WTC11 (cell line): ENCODE measurements at regions not wholly inside any gene's neighbourhood (a gene's known extent, or its start where the extent isn't known, plus 50 kb on each side); places are given as distances from the start of the nearest gene placed in this dataset.

Experiments used
- ATAC-seq: fragments of 200-7000 bp; cut with Tn5 transposase; 2 replicates; pipeline ENCODE4 v1.10.0; 2021; ENCODE audit warnings: mild to moderate bottlenecking, moderate library complexity
- CTCF ChIA-PET: fragments of 300-600 bp; sonication (Branson Sonifier 250); formaldehyde crosslinking; loops from one replicate; lab custom pipeline; 2021; ENCODE audit warnings: antibody characterized with exemption; lab: Charles Lee
- POLR2A ChIA-PET: fragments of 350-600 bp; sonication (Branson Sonifier 250); formaldehyde crosslinking; loops from one replicate; lab custom pipeline; 2021; ENCODE audit warnings: antibody characterized with exemption; lab: Charles Lee
- DNase-seq: peaks from one replicate; pipeline ENCODE4 v3.0.0; 2021; ENCODE audit warnings: low spot score
- H3K27ac Mint-ChIP-seq: 2 replicates; pipeline ENCODE4 v1.8.0; 2021; ENCODE audit warnings: mixed read lengths
- H3K27me3 Mint-ChIP-seq: 2 replicates; pipeline ENCODE4 v1.8.0; 2021; ENCODE audit warnings: low read depth, mild to moderate bottlenecking, moderate library complexity, mixed read lengths
- H3K36me3 Mint-ChIP-seq: 2 replicates; pipeline ENCODE4 v1.8.0; 2021; ENCODE audit warnings: mixed read lengths
- H3K4me1 Mint-ChIP-seq: 2 replicates; pipeline ENCODE4 v1.8.0; 2022; ENCODE audit warnings: mixed read lengths
- H3K4me3 Mint-ChIP-seq: 2 replicates; pipeline ENCODE4 v1.8.0; 2021; ENCODE audit warnings: mild to moderate bottlenecking, moderate library complexity, mixed read lengths
- H3K9me3 Mint-ChIP-seq: 2 replicates; pipeline ENCODE4 v1.8.0; 2021; ENCODE audit warnings: mixed read lengths
- EMX1 ChIP-seq: fragments of 250-450 bp; sonication (Bioruptor Pico); IDR thresholded peaks from 2 replicates; pipeline ENCODE4 v1.8.0; 2021; ENCODE audit warnings: mild to moderate bottlenecking
- FOXJ3 ChIP-seq: sonication (generic); formaldehyde crosslinking; IDR thresholded peaks from 2 replicates; pipeline ENCODE4 v1.9.0; 2021; ENCODE audit warnings: missing genetic modification reagents, mild to moderate bottlenecking, borderline replicate concordance
- FOXP1 ChIP-seq: sonication (generic); formaldehyde crosslinking; IDR thresholded peaks from 2 replicates; pipeline ENCODE4 v1.8.0; 2022; ENCODE audit warnings: missing genetic modification reagents, mild to moderate bottlenecking, moderate library complexity, borderline replicate concordance
- JAZF1 ChIP-seq: fragments of 250-450 bp; sonication (Bioruptor Pico); IDR thresholded peaks from 2 replicates; pipeline ENCODE4 v1.9.0; 2021; ENCODE audit warnings: moderate library complexity, mild to moderate bottlenecking, inconsistent platforms
- MYBL2 ChIP-seq: sonication (generic); formaldehyde crosslinking; IDR thresholded peaks from 2 replicates; pipeline ENCODE4 v1.8.1; 2023; ENCODE audit warnings: mild to moderate bottlenecking, moderate library complexity, missing genetic modification reagents
- NFYB ChIP-seq: sonication (generic); formaldehyde crosslinking; conservative IDR thresholded peaks from 2 replicates; pipeline ENCODE4 v1.8.0; 2022; ENCODE audit warnings: low read depth, missing genetic modification reagents
- NR2C2 ChIP-seq: sonication (generic); formaldehyde crosslinking; IDR thresholded peaks from 2 replicates; pipeline ENCODE4 v1.8.0; 2022; ENCODE audit warnings: mild to moderate bottlenecking, missing genetic modification reagents
- PRRX2 ChIP-seq: fragments of 250-450 bp; sonication (Bioruptor Pico); IDR thresholded peaks from 2 replicates; pipeline ENCODE4 v1.8.0; 2021; ENCODE audit warnings: mild to moderate bottlenecking
- RORB ChIP-seq: fragments of 250-450 bp; sonication (Bioruptor Pico); IDR thresholded peaks from 2 replicates; pipeline ENCODE4 v1.9.0; 2021; ENCODE audit warnings: mild to moderate bottlenecking
- SMAD4 ChIP-seq: sonication (generic); formaldehyde crosslinking; IDR thresholded peaks from 2 replicates; pipeline ENCODE4 v1.8.0; 2022; ENCODE audit warnings: mild to moderate bottlenecking, missing genetic modification reagents
- TEAD1 ChIP-seq: sonication (generic); formaldehyde crosslinking; IDR thresholded peaks from 2 replicates; pipeline ENCODE4 v1.8.0; 2022; ENCODE audit warnings: mild to moderate bottlenecking, missing genetic modification reagents
- ZNF232 ChIP-seq: sonication (generic); formaldehyde crosslinking; IDR thresholded peaks from 2 replicates; pipeline ENCODE4 v1.8.0; 2022; ENCODE audit warnings: mild to moderate bottlenecking, missing genetic modification reagents
- ZNF281 ChIP-seq: sonication (generic); formaldehyde crosslinking; IDR thresholded peaks from 2 replicates; pipeline ENCODE4 v1.8.0; 2023; ENCODE audit warnings: mild to moderate bottlenecking, missing genetic modification reagents
- ZNF317 ChIP-seq: sonication (generic); formaldehyde crosslinking; IDR thresholded peaks from 2 replicates; pipeline ENCODE4 v1.8.1; 2023; ENCODE audit warnings: low read depth, mild to moderate bottlenecking, moderate library complexity, missing genetic modification reagents, borderline replicate concordance
- ZNF425 ChIP-seq: fragments of 250-450 bp; sonication (Bioruptor Pico); conservative IDR thresholded peaks from 2 replicates; pipeline ENCODE4 v1.9.0; 2021; ENCODE audit warnings: mild to moderate bottlenecking
- ZSCAN18 ChIP-seq: fragments of 250-450 bp; sonication (Bioruptor Pico); IDR thresholded peaks from 2 replicates; pipeline ENCODE4 v2.1.2; 2022; ENCODE audit warnings: mild to moderate bottlenecking, moderate library complexity
- TF ChIP-seq, protein P1 (sequence below): sonication (generic); formaldehyde crosslinking; IDR thresholded peaks from 2 replicates; pipeline ENCODE4 v1.8.1; 2022; ENCODE audit warnings: mild to moderate bottlenecking, moderate library complexity, missing genetic modification reagents
- TF ChIP-seq, protein P2 (sequence below): sonication (generic); formaldehyde crosslinking; IDR thresholded peaks from 2 replicates; pipeline ENCODE4 v1.8.1; 2022; ENCODE audit warnings: low read depth, mild to moderate bottlenecking, moderate library complexity, missing genetic modification reagents, borderline replicate concordance
- TF ChIP-seq, protein P3 (sequence below): sonication (generic); formaldehyde crosslinking; IDR thresholded peaks from 2 replicates; pipeline ENCODE4 v1.8.0; 2022; ENCODE audit warnings: mild to moderate bottlenecking, missing genetic modification reagents
- TF ChIP-seq, protein P4 (sequence below): sonication (generic); formaldehyde crosslinking; IDR thresholded peaks from 2 replicates; pipeline ENCODE4 v1.8.1; 2023; ENCODE audit warnings: mild to moderate bottlenecking, missing genetic modification reagents, moderate library complexity
- TF ChIP-seq, protein P5 (sequence below): fragments of 250-450 bp; sonication (Bioruptor Pico); IDR thresholded peaks from 2 replicates; pipeline ENCODE4 v1.9.0; 2021; ENCODE audit warnings: mild to moderate bottlenecking

- no peak overlapping the region for H3K27ac Mint-ChIP-seq
- H3K36me3 Mint-ChIP-seq = peaks cover 6% of the 10 kb centered on the region
- POLR2A ChIA-PET = no interaction called here
- DNase-seq (no peak), ATAC-seq (no peak)
- H3K9me3 Mint-ChIP-seq = peaks cover 19% of the 10 kb centered on the region
- CTCF ChIA-PET = no interaction called here
- H3K4me3 Mint-ChIP-seq = no peak overlapping the region
- TF ChIP-seq RORB (no peak), ZSCAN18 (no peak), FOXP1 (CRISPR knock-in tag) (no peak), SMAD4 (CRISPR knock-in tag) (no peak), EMX1 (CRISPR knock-in tag) (no peak), MYBL2 (CRISPR knock-in tag) (no peak), ZNF232 (no peak), ZNF317 (CRISPR knock-in tag) (no peak)
- TF ChIP-seq, protein P1, sequence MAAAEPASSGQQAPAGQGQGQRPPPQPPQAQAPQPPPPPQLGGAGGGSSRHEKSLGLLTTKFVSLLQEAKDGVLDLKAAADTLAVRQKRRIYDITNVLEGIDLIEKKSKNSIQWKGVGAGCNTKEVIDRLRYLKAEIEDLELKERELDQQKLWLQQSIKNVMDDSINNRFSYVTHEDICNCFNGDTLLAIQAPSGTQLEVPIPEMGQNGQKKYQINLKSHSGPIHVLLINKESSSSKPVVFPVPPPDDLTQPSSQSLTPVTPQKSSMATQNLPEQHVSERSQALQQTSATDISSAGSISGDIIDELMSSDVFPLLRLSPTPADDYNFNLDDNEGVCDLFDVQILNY (CRISPR knock-in tag) = no peak
- TF ChIP-seq, protein P2, sequence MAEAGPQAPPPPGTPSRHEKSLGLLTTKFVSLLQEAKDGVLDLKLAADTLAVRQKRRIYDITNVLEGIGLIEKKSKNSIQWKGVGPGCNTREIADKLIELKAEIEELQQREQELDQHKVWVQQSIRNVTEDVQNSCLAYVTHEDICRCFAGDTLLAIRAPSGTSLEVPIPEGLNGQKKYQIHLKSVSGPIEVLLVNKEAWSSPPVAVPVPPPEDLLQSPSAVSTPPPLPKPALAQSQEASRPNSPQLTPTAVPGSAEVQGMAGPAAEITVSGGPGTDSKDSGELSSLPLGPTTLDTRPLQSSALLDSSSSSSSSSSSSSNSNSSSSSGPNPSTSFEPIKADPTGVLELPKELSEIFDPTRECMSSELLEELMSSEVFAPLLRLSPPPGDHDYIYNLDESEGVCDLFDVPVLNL (CRISPR knock-in tag) = no peak
- no peaks in the 10 kb centered on the region for H3K4me1 Mint-ChIP-seq
- H3K27me3 Mint-ChIP-seq = no peaks in the 10 kb centered on the region
Observed at GRCh38 chr21:38927776-38928175, 122.0 kb downstream of the ETS2 start.

- no peak overlapping the region for H3K27ac Mint-ChIP-seq
- ChIA-PET POLR2A (no interaction called here), CTCF (no interaction called here)
- peaks cover 23% of the 10 kb centered on the region for H3K9me3 Mint-ChIP-seq
- H3K4me3 Mint-ChIP-seq = no peak overlapping the region
- ATAC-seq (no peak), DNase-seq (no peak)
- no peaks in the 10 kb centered on the region for H3K27me3 Mint-ChIP-seq
- H3K4me1 Mint-ChIP-seq = no peaks in the 10 kb centered on the region
- peaks cover 6% of the 10 kb centered on the region for H3K36me3 Mint-ChIP-seq
- TF ChIP-seq JAZF1 (CRISPR knock-in tag) (no peak), NFYB (no peak), FOXJ3 (CRISPR knock-in tag) (no peak), ZNF281 (CRISPR knock-in tag) (no peak), NR2C2 (CRISPR knock-in tag) (no peak), ZNF425 (CRISPR knock-in tag) (no peak), TEAD1 (CRISPR knock-in tag) (no peak), PRRX2 (CRISPR knock-in tag) (no peak)
- TF ChIP-seq, protein P3, sequence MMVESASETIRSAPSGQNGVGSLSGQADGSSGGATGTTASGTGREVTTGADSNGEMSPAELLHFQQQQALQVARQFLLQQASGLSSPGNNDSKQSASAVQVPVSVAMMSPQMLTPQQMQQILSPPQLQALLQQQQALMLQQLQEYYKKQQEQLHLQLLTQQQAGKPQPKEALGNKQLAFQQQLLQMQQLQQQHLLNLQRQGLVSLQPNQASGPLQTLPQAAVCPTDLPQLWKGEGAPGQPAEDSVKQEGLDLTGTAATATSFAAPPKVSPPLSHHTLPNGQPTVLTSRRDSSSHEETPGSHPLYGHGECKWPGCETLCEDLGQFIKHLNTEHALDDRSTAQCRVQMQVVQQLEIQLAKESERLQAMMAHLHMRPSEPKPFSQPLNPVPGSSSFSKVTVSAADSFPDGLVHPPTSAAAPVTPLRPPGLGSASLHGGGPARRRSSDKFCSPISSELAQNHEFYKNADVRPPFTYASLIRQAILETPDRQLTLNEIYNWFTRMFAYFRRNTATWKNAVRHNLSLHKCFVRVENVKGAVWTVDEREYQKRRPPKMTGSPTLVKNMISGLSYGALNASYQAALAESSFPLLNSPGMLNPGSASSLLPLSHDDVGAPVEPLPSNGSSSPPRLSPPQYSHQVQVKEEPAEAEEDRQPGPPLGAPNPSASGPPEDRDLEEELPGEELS (CRISPR knock-in tag) = no peak
- TF ChIP-seq, protein P4, sequence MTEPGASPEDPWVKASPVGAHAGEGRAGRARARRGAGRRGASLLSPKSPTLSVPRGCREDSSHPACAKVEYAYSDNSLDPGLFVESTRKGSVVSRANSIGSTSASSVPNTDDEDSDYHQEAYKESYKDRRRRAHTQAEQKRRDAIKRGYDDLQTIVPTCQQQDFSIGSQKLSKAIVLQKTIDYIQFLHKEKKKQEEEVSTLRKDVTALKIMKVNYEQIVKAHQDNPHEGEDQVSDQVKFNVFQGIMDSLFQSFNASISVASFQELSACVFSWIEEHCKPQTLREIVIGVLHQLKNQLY = no peak
- TF ChIP-seq, protein P5, sequence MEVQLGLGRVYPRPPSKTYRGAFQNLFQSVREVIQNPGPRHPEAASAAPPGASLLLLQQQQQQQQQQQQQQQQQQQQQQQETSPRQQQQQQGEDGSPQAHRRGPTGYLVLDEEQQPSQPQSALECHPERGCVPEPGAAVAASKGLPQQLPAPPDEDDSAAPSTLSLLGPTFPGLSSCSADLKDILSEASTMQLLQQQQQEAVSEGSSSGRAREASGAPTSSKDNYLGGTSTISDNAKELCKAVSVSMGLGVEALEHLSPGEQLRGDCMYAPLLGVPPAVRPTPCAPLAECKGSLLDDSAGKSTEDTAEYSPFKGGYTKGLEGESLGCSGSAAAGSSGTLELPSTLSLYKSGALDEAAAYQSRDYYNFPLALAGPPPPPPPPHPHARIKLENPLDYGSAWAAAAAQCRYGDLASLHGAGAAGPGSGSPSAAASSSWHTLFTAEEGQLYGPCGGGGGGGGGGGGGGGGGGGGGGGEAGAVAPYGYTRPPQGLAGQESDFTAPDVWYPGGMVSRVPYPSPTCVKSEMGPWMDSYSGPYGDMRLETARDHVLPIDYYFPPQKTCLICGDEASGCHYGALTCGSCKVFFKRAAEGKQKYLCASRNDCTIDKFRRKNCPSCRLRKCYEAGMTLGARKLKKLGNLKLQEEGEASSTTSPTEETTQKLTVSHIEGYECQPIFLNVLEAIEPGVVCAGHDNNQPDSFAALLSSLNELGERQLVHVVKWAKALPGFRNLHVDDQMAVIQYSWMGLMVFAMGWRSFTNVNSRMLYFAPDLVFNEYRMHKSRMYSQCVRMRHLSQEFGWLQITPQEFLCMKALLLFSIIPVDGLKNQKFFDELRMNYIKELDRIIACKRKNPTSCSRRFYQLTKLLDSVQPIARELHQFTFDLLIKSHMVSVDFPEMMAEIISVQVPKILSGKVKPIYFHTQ = no peak
- TF ChIP-seq, protein P2 (CRISPR knock-in tag) = no peak
Observed at GRCh38 chr21:38925923-38926322, 120.2 kb downstream of the ETS2 start.
